SK-N-SH (cell line): ENCODE measurements at regions not wholly inside any gene's neighbourhood (a gene's known extent, or its start where the extent isn't known, plus 50 kb on each side); places are given as distances from the start of the nearest gene placed in this dataset.
"Not testable (repeated sequence)": the region's sequence is repeated elsewhere in the genome, so short reads cannot be mapped to it uniquely, and the experiment has no call there.

Experiments used
- CTCF ChIA-PET: fragments of 300-600, 350-600 bp; formaldehyde crosslinking; extraction: SDS; loops from one replicate; lab custom pipeline; 2021; lab: Yijun Ruan, JAX
- POLR2A ChIA-PET: fragments of 350-600 bp; sonication (Branson Sonifier 250); formaldehyde crosslinking; extraction: SDS; loops from one replicate; lab custom pipeline; 2020; ENCODE audit warnings: antibody characterized with exemption, inconsistent platforms; lab: Yijun Ruan, JAX
- DNase-seq: peaks from one replicate; pipeline ENCODE4 v3.0.0; 2012
- H2AFZ ChIP-seq: fragments of 200-600 bp; sonication (generic); 2 replicates; pipeline ENCODE4 v1.8.1; 2016; ENCODE audit warnings: antibody characterized with exemption, mild to moderate bottlenecking, low read depth
- H3F3A ChIP-seq: fragments of 200-600 bp; sonication (generic); replicated peaks from 2 replicates; pipeline ENCODE3; 2016; ENCODE audit warnings: antibody characterized with exemption, mild to moderate bottlenecking; ENCODE audit not compliant: insufficient read depth
- H3K27ac ChIP-seq, 2 experiments: fragments of 200-500 bp in 1 of 2; fragments of 200-600 bp in 1 of 2; sonication (Bioruptor generic) in 1 of 2; sonication (generic), shearing (Covaris generic) in 1 of 2; 2 replicates each; pipeline versions ENCODE4 v1.5.1 to v1.6.1; 2014 to 2016; ENCODE audit warnings: low read depth in 2 of 2, inconsistent platforms in 1 of 2, low read length in 1 of 2, mild to moderate bottlenecking in 1 of 2, mixed read lengths in 1 of 2
- H3K27me3 ChIP-seq: fragments of 200-600 bp; sonication (generic), shearing (Covaris generic); 2 replicates; pipeline ENCODE4 v1.6.1; 2016; ENCODE audit warnings: mixed run types; ENCODE audit not compliant: insufficient read depth
- H3K36me3 ChIP-seq, 2 experiments: fragments of 200-500 bp in 1 of 2; fragments of 200-600 bp in 1 of 2; sonication (Bioruptor generic) in 1 of 2; sonication (generic) in 1 of 2; replicated peaks in 1 of 2; 2 replicates each; pipeline versions ENCODE3 to v1.5.1; 2014 to 2016; ENCODE audit warnings: low read length in 1 of 2, mild to moderate bottlenecking in 1 of 2; ENCODE audit not compliant: insufficient read depth in 2 of 2, control insufficient read depth in 1 of 2
- H3K4me1 ChIP-seq, 2 experiments: fragments of 200-500 bp in 1 of 2; fragments of 200-600 bp in 1 of 2; sonication (Bioruptor generic) in 1 of 2; sonication (generic), shearing (Covaris generic) in 1 of 2; 2 replicates each; pipeline versions ENCODE4 v1.5.1 to v1.6.1; 2014 to 2016; ENCODE audit warnings: low read depth in 1 of 2, low read length in 1 of 2, mixed run types in 1 of 2; ENCODE audit not compliant: insufficient read depth in 2 of 2, control insufficient read depth in 1 of 2
- H3K4me2 ChIP-seq: fragments of 200-600 bp; sonication (generic), shearing (Covaris generic); 2 replicates; pipeline ENCODE4 v1.6.1; 2017; ENCODE audit warnings: mixed run types
- H3K4me3 ChIP-seq, 2 experiments: fragments of 200-500 bp in 1 of 2; fragments of 200-600 bp in 1 of 2; sonication (Bioruptor generic) in 1 of 2; sonication (generic), shearing (Covaris generic) in 1 of 2; 2 replicates each; pipeline versions ENCODE4 v1.5.1 to v1.8.1; 2014 to 2016; ENCODE audit warnings: low read depth in 2 of 2, inconsistent platforms in 1 of 2, low read length in 1 of 2, mild to moderate bottlenecking in 1 of 2, mixed read lengths in 1 of 2, moderate library complexity in 1 of 2
- H3K79me2 ChIP-seq: fragments of 200-600 bp; sonication (generic); 2 replicates; pipeline ENCODE4 v1.8.1; 2017; ENCODE audit warnings: mild to moderate bottlenecking; ENCODE audit not compliant: insufficient read depth
- H3K9ac ChIP-seq: fragments of 200-600 bp; sonication (generic); 2 replicates; pipeline ENCODE4 v1.6.1; 2017; ENCODE audit warnings: mixed run types
- H3K9me2 ChIP-seq: fragments of 200-600 bp; sonication (generic); 2 replicates; pipeline ENCODE4 v1.6.1; 2017; ENCODE audit warnings: mixed run types
- H3K9me3 ChIP-seq: fragments of 200-600 bp; sonication (generic); 2 replicates; pipeline ENCODE4 v1.6.1; 2017; ENCODE audit warnings: mixed run types, mild to moderate bottlenecking, moderate library complexity
- H4K20me1 ChIP-seq: fragments of 200-600 bp; sonication (generic); 2 replicates; pipeline ENCODE4 v1.6.1; 2017; ENCODE audit warnings: mild to moderate bottlenecking, mixed run types; ENCODE audit not compliant: insufficient read depth
- CHD2 ChIP-seq: fragments of 150-350 bp; IDR thresholded peaks from 2 replicates; pipeline ENCODE4 v1.6.1; 2018; ENCODE audit warnings: low read length; ENCODE audit not compliant: partially characterized antibody
- FOXM1 ChIP-seq: IDR thresholded peaks from 2 replicates; pipeline ENCODE4 v1.4.0; 2012; ENCODE audit warnings: low read depth, mild to moderate bottlenecking
- NFIC ChIP-seq: IDR thresholded peaks from 2 replicates; pipeline ENCODE4 v1.4.0; 2012; ENCODE audit warnings: borderline replicate concordance
- PBX3 ChIP-seq: IDR thresholded peaks from 2 replicates; pipeline ENCODE4; 2012
- RCOR1 ChIP-seq: fragments of 150-350 bp; IDR thresholded peaks from 2 replicates; pipeline ENCODE4 v1.6.1; 2017; ENCODE audit warnings: antibody characterized with exemption, low read length
- REST ChIP-seq: IDR thresholded peaks from 2 replicates; pipeline ENCODE4 v1.6.1; 2012; ENCODE audit warnings: mild to moderate bottlenecking, low read depth, low read length, moderate library complexity
- TAF1 ChIP-seq: IDR thresholded peaks from 2 replicates; pipeline ENCODE4 v1.6.1; 2012; ENCODE audit warnings: low read depth, mild to moderate bottlenecking, low read length, moderate library complexity, borderline replicate concordance
- TCF12 ChIP-seq: IDR thresholded peaks from 2 replicates; pipeline ENCODE4 v1.4.0; 2012
- TEAD4 ChIP-seq: IDR thresholded peaks from 2 replicates; pipeline ENCODE4 v1.4.0; 2012; ENCODE audit warnings: mild to moderate bottlenecking, borderline replicate concordance; ENCODE audit not compliant: insufficient read depth
- WGBS: methylation state at CpG from one replicate; pipeline ENCODE4 v1.1.6; 2017; ENCODE audit warnings: low lambda C conversion rate; 5-methylcytosine and 5-hydroxymethylcytosine counted together
- TF ChIP-seq, protein P1 (sequence below): IDR thresholded peaks from 2 replicates; pipeline ENCODE4 v1.4.0; 2012; ENCODE audit warnings: low read depth, borderline replicate concordance

DNA sequence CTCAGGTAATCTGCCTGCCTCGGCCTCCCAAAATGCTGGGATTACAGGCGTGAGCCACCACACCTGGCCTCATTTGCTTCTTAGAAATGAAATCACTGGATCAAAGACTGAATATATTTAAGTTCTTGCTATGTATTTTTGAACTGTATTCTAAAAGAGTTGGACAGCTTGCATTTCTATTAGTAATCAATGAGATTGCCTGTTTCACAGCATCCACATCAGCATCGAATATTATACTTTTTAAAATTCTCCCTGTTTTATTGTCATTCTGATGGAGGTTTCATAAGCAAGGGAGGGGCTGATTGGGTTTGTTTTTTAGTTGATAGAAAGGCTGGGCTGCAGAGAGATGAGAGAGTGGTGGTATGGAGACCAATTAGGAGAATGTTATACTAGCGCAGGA lies 68.7 kb upstream of the CREB3L1 start:
- ChIA-PET POLR2A (no interaction called here), CTCF (interaction anchor here (1.5 to 2.6 kb wide), 3 partner anchors 9 to 99 kb away, joined by 3 to 7 read pairs (median 4); no protein-coding TSS in a partner anchor)
- DNase-seq: no peak
- no peak overlapping the region for H3K27ac ChIP-seq
- no peaks in the 10 kb centered on the region for H3F3A ChIP-seq
- H3K4me1 ChIP-seq: no peaks in the 10 kb centered on the region
- 92% methylated on average over 4 of the region's 4 CpGs for WGBS
- no peak overlapping the region for H2AFZ ChIP-seq
- H3K4me3 ChIP-seq: no peak overlapping the region
- no peak overlapping the region for H3K4me2 ChIP-seq
- H3K9ac ChIP-seq: no peak overlapping the region
- no peaks in the 10 kb centered on the region for H3K9me3 ChIP-seq
- TF ChIP-seq FOXM1: no peak
- no peak for TF ChIP-seq TEAD4
- TF ChIP-seq TAF1: no peak
- TF ChIP-seq PBX3: no peak
- TF ChIP-seq NFIC: no peak
- H3K79me2 ChIP-seq: no peaks in the 10 kb centered on the region
- H3K9me2 ChIP-seq: no peaks in the 10 kb centered on the region
- H4K20me1 ChIP-seq: no peaks in the 10 kb centered on the region
- H3K27me3 ChIP-seq: no peaks in the 10 kb centered on the region
- H3K36me3 ChIP-seq: no peaks in the 10 kb centered on the region

- Histone ChIP-seq H3K27ac (no peak overlapping the region), H3K9me3 (no peaks in the 10 kb centered on the region), H3K4me3 (no peak overlapping the region), H2AFZ (no peak overlapping the region), H3F3A (no peaks in the 10 kb centered on the region), H3K4me1 (no peaks in the 10 kb centered on the region), H3K9me2 (no peaks in the 10 kb centered on the region), H3K79me2 (no peaks in the 10 kb centered on the region), H3K9ac (no peak overlapping the region), H3K27me3 (0 out of 2 replicates have a peak, but pooled peaks cover 6% of the 10 kb centered on the region), H3K36me3 (no peaks in the 10 kb centered on the region), H4K20me1 (no peaks in the 10 kb centered on the region), H3K4me2 (no peak overlapping the region)
- TF ChIP-seq RCOR1 (no peak), NFIC (no peak), REST (no peak), TCF12 (no peak), CHD2 (no peak)
- TF ChIP-seq, protein P1, sequence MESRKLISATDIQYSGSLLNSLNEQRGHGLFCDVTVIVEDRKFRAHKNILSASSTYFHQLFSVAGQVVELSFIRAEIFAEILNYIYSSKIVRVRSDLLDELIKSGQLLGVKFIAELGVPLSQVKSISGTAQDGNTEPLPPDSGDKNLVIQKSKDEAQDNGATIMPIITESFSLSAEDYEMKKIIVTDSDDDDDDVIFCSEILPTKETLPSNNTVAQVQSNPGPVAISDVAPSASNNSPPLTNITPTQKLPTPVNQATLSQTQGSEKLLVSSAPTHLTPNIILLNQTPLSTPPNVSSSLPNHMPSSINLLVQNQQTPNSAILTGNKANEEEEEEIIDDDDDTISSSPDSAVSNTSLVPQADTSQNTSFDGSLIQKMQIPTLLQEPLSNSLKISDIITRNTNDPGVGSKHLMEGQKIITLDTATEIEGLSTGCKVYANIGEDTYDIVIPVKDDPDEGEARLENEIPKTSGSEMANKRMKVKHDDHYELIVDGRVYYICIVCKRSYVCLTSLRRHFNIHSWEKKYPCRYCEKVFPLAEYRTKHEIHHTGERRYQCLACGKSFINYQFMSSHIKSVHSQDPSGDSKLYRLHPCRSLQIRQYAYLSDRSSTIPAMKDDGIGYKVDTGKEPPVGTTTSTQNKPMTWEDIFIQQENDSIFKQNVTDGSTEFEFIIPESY: no peak
- WGBS: 54% methylated on average over 4 of the region's 4 CpGs
- DNase-seq: no peak
- ChIA-PET CTCF (interaction anchor here (1.5 to 2.6 kb wide), 2 partner anchors 11 to 101 kb away, joined by 3 to 7 read pairs; no protein-coding TSS in a partner anchor), POLR2A (no interaction called here)
These were observed 70.2 kb upstream of the CREB3L1 start for GRCh38 chr11:46207270-46207669.

GRCh38 chr11:46204415-46204814 lies 73.0 kb upstream of the CREB3L1 start:
- H3K4me1 ChIP-seq, H4K20me1 ChIP-seq, H2AFZ ChIP-seq, H3K27me3 ChIP-seq, POLR2A ChIA-PET, H3K9ac ChIP-seq, H3K4me3 ChIP-seq, H3K27ac ChIP-seq, H3K4me2 ChIP-seq, H3K9me2 ChIP-seq, H3K79me2 ChIP-seq, CTCF ChIA-PET, H3K36me3 ChIP-seq, DNase-seq, H3K9me3 ChIP-seq, H3F3A ChIP-seq: not testable (repeated sequence)
- 76% methylated on average over 7 of the region's 7 CpGs for WGBS
